ENCODE measurements at regions not wholly inside any gene's neighbourhood (a gene's known extent, or its start where the extent isn't known, plus 50 kb on each side); places are given as distances from the start of the nearest gene placed in this dataset.

GRCh38 chr5:4480528-4481349 is 659.4 kb upstream of the ADAMTS16 start:
- H3K4me3 ChIP-seq (ENCODE audit: low read length in 2 of 2) = no peak overlapping the region
- H3K9ac ChIP-seq (ENCODE audit: low read depth in 1 of 2, low read length in 2 of 2) = no peak overlapping the region
- H3K36me3 ChIP-seq (ENCODE audit: control insufficient read depth in 2 of 2, insufficient read depth in 2 of 2, low read length in 2 of 2) = no peaks in the 10 kb centered on the region
- H3K4me1 ChIP-seq (ENCODE audit: control insufficient read depth in 2 of 2, insufficient read depth in 2 of 2, low read length in 2 of 2) = no peaks in the 10 kb centered on the region
- H3K9me3 ChIP-seq (ENCODE audit: control insufficient read depth in 2 of 2, low read length in 2 of 2) = no peaks in the 10 kb centered on the region
- no peak overlapping the region for H3K27ac ChIP-seq (ENCODE audit: low read depth in 2 of 2, low read length in 2 of 2)
- H3K27me3 ChIP-seq (ENCODE audit: control insufficient read depth in 2 of 2, insufficient read depth in 2 of 2, low read length in 2 of 2) = no peaks in the 10 kb centered on the region

GRCh38 chr5:4487581-4487980 is 652.5 kb upstream of the ADAMTS16 start:
- Histone ChIP-seq H3K4me1 (ENCODE audit: control insufficient read depth in 2 of 2, insufficient read depth in 2 of 2, low read length in 2 of 2) (no peaks in the 10 kb centered on the region), H3K9ac (ENCODE audit: low read depth in 1 of 2, low read length in 2 of 2) (no peak overlapping the region), H3K4me3 (ENCODE audit: low read length in 2 of 2) (no peak overlapping the region), H3K27ac (ENCODE audit: low read depth in 2 of 2, low read length in 2 of 2) (no peak overlapping the region), H3K9me3 (ENCODE audit: control insufficient read depth in 2 of 2, low read length in 2 of 2) (peaks cover 0 to 2% of the 10 kb centered on the region in 2 donors), H3K36me3 (ENCODE audit: control insufficient read depth in 2 of 2, insufficient read depth in 2 of 2, low read length in 2 of 2) (no peaks in the 10 kb centered on the region), H3K27me3 (ENCODE audit: control insufficient read depth in 2 of 2, insufficient read depth in 2 of 2, low read length in 2 of 2) (no peaks in the 10 kb centered on the region)

- H3K27ac ChIP-seq (ENCODE audit: low read depth in 2 of 2, low read length in 2 of 2) = no peak overlapping the region
- peaks cover 0 to under 1% of the 10 kb centered on the region in 2 donors for H3K9me3 ChIP-seq (ENCODE audit: control insufficient read depth in 2 of 2, low read length in 2 of 2)
- H3K4me1 ChIP-seq (ENCODE audit: control insufficient read depth in 2 of 2, insufficient read depth in 2 of 2, low read length in 2 of 2) = no peaks in the 10 kb centered on the region
- no peak overlapping the region for H3K9ac ChIP-seq (ENCODE audit: low read depth in 1 of 2, low read length in 2 of 2)
- H3K4me3 ChIP-seq (ENCODE audit: low read length in 2 of 2) = no peak overlapping the region
- H3K36me3 ChIP-seq (ENCODE audit: control insufficient read depth in 2 of 2, insufficient read depth in 2 of 2, low read length in 2 of 2) = no peaks in the 10 kb centered on the region
- H3K27me3 ChIP-seq (ENCODE audit: control insufficient read depth in 2 of 2, insufficient read depth in 2 of 2, low read length in 2 of 2) = no peaks in the 10 kb centered on the region
Observed at GRCh38 chr5:4511996-4512656, 628.0 kb upstream of the ADAMTS16 start.

- Histone ChIP-seq H3K27me3 (ENCODE audit: control insufficient read depth in 2 of 2, insufficient read depth in 2 of 2, low read length in 2 of 2) (no peaks in the 10 kb centered on the region), H3K4me1 (ENCODE audit: control insufficient read depth in 2 of 2, insufficient read depth in 2 of 2, low read length in 2 of 2) (no peaks in the 10 kb centered on the region), H3K9me3 (ENCODE audit: control insufficient read depth in 2 of 2, low read length in 2 of 2) (peaks cover 0 to 3% of the 10 kb centered on the region in 2 donors), H3K36me3 (ENCODE audit: control insufficient read depth in 2 of 2, insufficient read depth in 2 of 2, low read length in 2 of 2) (no peaks in the 10 kb centered on the region), H3K27ac (ENCODE audit: low read depth in 2 of 2, low read length in 2 of 2) (no peak overlapping the region), H3K4me3 (ENCODE audit: low read length in 2 of 2) (no peak overlapping the region), H3K9ac (ENCODE audit: low read depth in 1 of 2, low read length in 2 of 2) (no peak overlapping the region)
Observed at GRCh38 chr5:4513381-4513780, 626.7 kb upstream of the ADAMTS16 start.

GRCh38 chr5:4514067-4514648 is 626.0 kb upstream of the ADAMTS16 start:
- H3K27ac ChIP-seq (ENCODE audit: low read depth in 2 of 2, low read length in 2 of 2) = no peak overlapping the region
- H3K4me3 ChIP-seq (ENCODE audit: low read length in 2 of 2) = no peak overlapping the region
- H3K9ac ChIP-seq (ENCODE audit: low read depth in 1 of 2, low read length in 2 of 2) = no peak overlapping the region
- no peaks in the 10 kb centered on the region for H3K36me3 ChIP-seq (ENCODE audit: control insufficient read depth in 2 of 2, insufficient read depth in 2 of 2, low read length in 2 of 2)
- H3K9me3 ChIP-seq (ENCODE audit: control insufficient read depth in 2 of 2, low read length in 2 of 2) = peaks cover 0 to 3% of the 10 kb centered on the region in 2 donors
- no peaks in the 10 kb centered on the region for H3K27me3 ChIP-seq (ENCODE audit: control insufficient read depth in 2 of 2, insufficient read depth in 2 of 2, low read length in 2 of 2)
- no peaks in the 10 kb centered on the region for H3K4me1 ChIP-seq (ENCODE audit: control insufficient read depth in 2 of 2, insufficient read depth in 2 of 2, low read length in 2 of 2)

GRCh38 chr5:4518903-4519672 is 621.0 kb upstream of the ADAMTS16 start:
- Histone ChIP-seq H3K27me3 (ENCODE audit: control insufficient read depth in 2 of 2, insufficient read depth in 2 of 2, low read length in 2 of 2) (no peaks in the 10 kb centered on the region), H3K9ac (ENCODE audit: low read depth in 1 of 2, low read length in 2 of 2) (no peak overlapping the region), H3K9me3 (ENCODE audit: control insufficient read depth in 2 of 2, low read length in 2 of 2) (peaks cover 0 to 3% of the 10 kb centered on the region in 2 donors), H3K4me1 (ENCODE audit: control insufficient read depth in 2 of 2, insufficient read depth in 2 of 2, low read length in 2 of 2) (no peaks in the 10 kb centered on the region), H3K4me3 (ENCODE audit: low read length in 2 of 2) (no peak overlapping the region), H3K27ac (ENCODE audit: low read depth in 2 of 2, low read length in 2 of 2) (no peak overlapping the region), H3K36me3 (ENCODE audit: control insufficient read depth in 2 of 2, insufficient read depth in 2 of 2, low read length in 2 of 2) (no peaks in the 10 kb centered on the region)

GRCh38 chr5:4520559-4520958 is 619.6 kb upstream of the ADAMTS16 start:
- no peaks in the 10 kb centered on the region for H3K27me3 ChIP-seq (ENCODE audit: control insufficient read depth in 2 of 2, insufficient read depth in 2 of 2, low read length in 2 of 2)
- no peaks in the 10 kb centered on the region for H3K36me3 ChIP-seq (ENCODE audit: control insufficient read depth in 2 of 2, insufficient read depth in 2 of 2, low read length in 2 of 2)
- H3K9ac ChIP-seq (ENCODE audit: low read depth in 1 of 2, low read length in 2 of 2) = no peak overlapping the region
- no peak overlapping the region for H3K27ac ChIP-seq (ENCODE audit: low read depth in 2 of 2, low read length in 2 of 2)
- no peaks in the 10 kb centered on the region for H3K4me1 ChIP-seq (ENCODE audit: control insufficient read depth in 2 of 2, insufficient read depth in 2 of 2, low read length in 2 of 2)
- H3K4me3 ChIP-seq (ENCODE audit: low read length in 2 of 2) = no peak overlapping the region
- H3K9me3 ChIP-seq (ENCODE audit: control insufficient read depth in 2 of 2, low read length in 2 of 2) = peaks cover 0 to 5% of the 10 kb centered on the region in 2 donors

GRCh38 chr5:4523038-4523437 is 617.1 kb upstream of the ADAMTS16 start:
- no peaks in the 10 kb centered on the region for H3K4me1 ChIP-seq (ENCODE audit: control insufficient read depth in 2 of 2, insufficient read depth in 2 of 2, low read length in 2 of 2)
- no peak overlapping the region for H3K9ac ChIP-seq (ENCODE audit: low read depth in 1 of 2, low read length in 2 of 2)
- no peaks in the 10 kb centered on the region for H3K27me3 ChIP-seq (ENCODE audit: control insufficient read depth in 2 of 2, insufficient read depth in 2 of 2, low read length in 2 of 2)
- peaks cover 0 to 3% of the 10 kb centered on the region in 2 donors for H3K9me3 ChIP-seq (ENCODE audit: control insufficient read depth in 2 of 2, low read length in 2 of 2)
- H3K36me3 ChIP-seq (ENCODE audit: control insufficient read depth in 2 of 2, insufficient read depth in 2 of 2, low read length in 2 of 2) = no peaks in the 10 kb centered on the region
- no peak overlapping the region for H3K27ac ChIP-seq (ENCODE audit: low read depth in 2 of 2, low read length in 2 of 2)
- H3K4me3 ChIP-seq (ENCODE audit: low read length in 2 of 2) = no peak overlapping the region

- Histone ChIP-seq H3K36me3 (ENCODE audit: control insufficient read depth in 2 of 2, insufficient read depth in 2 of 2, low read length in 2 of 2) (no peaks in the 10 kb centered on the region), H3K27me3 (ENCODE audit: control insufficient read depth in 2 of 2, insufficient read depth in 2 of 2, low read length in 2 of 2) (no peaks in the 10 kb centered on the region), H3K9ac (ENCODE audit: low read depth in 1 of 2, low read length in 2 of 2) (no peak overlapping the region), H3K9me3 (ENCODE audit: control insufficient read depth in 2 of 2, low read length in 2 of 2) (no peaks in the 10 kb centered on the region), H3K4me3 (ENCODE audit: low read length in 2 of 2) (no peak overlapping the region), H3K27ac (ENCODE audit: low read depth in 2 of 2, low read length in 2 of 2) (no peak overlapping the region), H3K4me1 (ENCODE audit: control insufficient read depth in 2 of 2, insufficient read depth in 2 of 2, low read length in 2 of 2) (no peaks in the 10 kb centered on the region)
Observed at GRCh38 chr5:4531756-4532704, 608.1 kb upstream of the ADAMTS16 start.
